ENCODE measurements at regions not wholly inside any gene's neighbourhood (a gene's known extent, or its start where the extent isn't known, plus 50 kb on each side); places are given as distances from the start of the nearest gene placed in this dataset.

- peak; percentile 69 for DNase-seq (ENCODE audit: low read depth)
- H3K27me3 ChIP-seq (ENCODE audit: control insufficient read depth, insufficient read depth, low read length) = no peaks in the 10 kb centered on the region
- H3K36me3 ChIP-seq (ENCODE audit: control insufficient read depth, insufficient read depth, low read length) = no peaks in the 10 kb centered on the region
- no peak for FAIRE-seq
- H3K4me3 ChIP-seq (ENCODE audit: low read depth, low read length) = no peak overlapping the region
- TF ChIP-seq, protein P1, sequence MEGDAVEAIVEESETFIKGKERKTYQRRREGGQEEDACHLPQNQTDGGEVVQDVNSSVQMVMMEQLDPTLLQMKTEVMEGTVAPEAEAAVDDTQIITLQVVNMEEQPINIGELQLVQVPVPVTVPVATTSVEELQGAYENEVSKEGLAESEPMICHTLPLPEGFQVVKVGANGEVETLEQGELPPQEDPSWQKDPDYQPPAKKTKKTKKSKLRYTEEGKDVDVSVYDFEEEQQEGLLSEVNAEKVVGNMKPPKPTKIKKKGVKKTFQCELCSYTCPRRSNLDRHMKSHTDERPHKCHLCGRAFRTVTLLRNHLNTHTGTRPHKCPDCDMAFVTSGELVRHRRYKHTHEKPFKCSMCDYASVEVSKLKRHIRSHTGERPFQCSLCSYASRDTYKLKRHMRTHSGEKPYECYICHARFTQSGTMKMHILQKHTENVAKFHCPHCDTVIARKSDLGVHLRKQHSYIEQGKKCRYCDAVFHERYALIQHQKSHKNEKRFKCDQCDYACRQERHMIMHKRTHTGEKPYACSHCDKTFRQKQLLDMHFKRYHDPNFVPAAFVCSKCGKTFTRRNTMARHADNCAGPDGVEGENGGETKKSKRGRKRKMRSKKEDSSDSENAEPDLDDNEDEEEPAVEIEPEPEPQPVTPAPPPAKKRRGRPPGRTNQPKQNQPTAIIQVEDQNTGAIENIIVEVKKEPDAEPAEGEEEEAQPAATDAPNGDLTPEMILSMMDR (IDR thresholded peaks at IDR 0.05; ENCODE audit: insufficient read depth, low read length, severe bottlenecking) = no peak
These were observed 85.1 kb downstream of the YIPF5 start for GRCh38 chr5:144085381-144085780.

DNA sequence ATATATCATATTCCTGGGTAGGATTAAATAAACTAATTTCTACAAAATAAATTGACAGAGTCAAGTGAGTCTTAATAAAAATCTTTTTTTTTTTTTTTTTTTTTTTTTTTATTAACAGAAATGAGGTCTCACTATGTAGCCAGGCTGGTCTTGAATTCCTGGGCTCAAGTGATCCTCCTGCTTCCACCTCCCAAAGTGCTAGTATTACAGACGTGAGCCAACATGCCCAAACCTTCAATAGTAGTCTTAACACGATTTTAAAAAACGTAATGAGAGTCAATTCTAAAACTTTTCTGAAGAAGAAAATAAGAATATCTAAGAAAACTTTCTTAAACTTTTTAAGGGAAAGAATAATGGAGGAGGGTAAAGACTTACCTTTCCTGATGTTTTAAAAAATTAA is 84.2 kb downstream of the YIPF5 start:
- peak; percentile 85 for DNase-seq (ENCODE audit: low read depth)
- FAIRE-seq = no peak
- Histone ChIP-seq H3K27me3 (ENCODE audit: control insufficient read depth, insufficient read depth, low read length) (no peaks in the 10 kb centered on the region), H3K4me3 (ENCODE audit: low read depth, low read length) (no peak overlapping the region), H3K36me3 (ENCODE audit: control insufficient read depth, insufficient read depth, low read length) (no peaks in the 10 kb centered on the region)
- TF ChIP-seq, protein P1 (IDR thresholded peaks at IDR 0.05; ENCODE audit: insufficient read depth, low read length, severe bottlenecking) = no peak

GRCh38 chr5:144087576-144087975 is 82.9 kb downstream of the YIPF5 start:
- TF ChIP-seq, protein P1 (IDR thresholded peaks at IDR 0.05; ENCODE audit: insufficient read depth, low read length, severe bottlenecking) = no peak
- no peaks in the 10 kb centered on the region for H3K36me3 ChIP-seq (ENCODE audit: control insufficient read depth, insufficient read depth, low read length)
- H3K4me3 ChIP-seq (ENCODE audit: low read depth, low read length) = no peak overlapping the region
- DNase-seq (ENCODE audit: low read depth) = no peak
- H3K27me3 ChIP-seq (ENCODE audit: control insufficient read depth, insufficient read depth, low read length) = no peaks in the 10 kb centered on the region
- no peak for FAIRE-seq

- DNase-seq (ENCODE audit: low read depth) (no peak), FAIRE-seq (no peak)
- no peaks in the 10 kb centered on the region for H3K27me3 ChIP-seq (ENCODE audit: control insufficient read depth, insufficient read depth, low read length)
- no peak overlapping the region for H3K4me3 ChIP-seq (ENCODE audit: low read depth, low read length)
- H3K36me3 ChIP-seq (ENCODE audit: control insufficient read depth, insufficient read depth, low read length) = no peaks in the 10 kb centered on the region
- TF ChIP-seq, protein P1 (IDR thresholded peaks at IDR 0.05; ENCODE audit: insufficient read depth, low read length, severe bottlenecking) = no peak
These were observed 82.0 kb downstream of the YIPF5 start for GRCh38 chr5:144088206-144089064.

DNA sequence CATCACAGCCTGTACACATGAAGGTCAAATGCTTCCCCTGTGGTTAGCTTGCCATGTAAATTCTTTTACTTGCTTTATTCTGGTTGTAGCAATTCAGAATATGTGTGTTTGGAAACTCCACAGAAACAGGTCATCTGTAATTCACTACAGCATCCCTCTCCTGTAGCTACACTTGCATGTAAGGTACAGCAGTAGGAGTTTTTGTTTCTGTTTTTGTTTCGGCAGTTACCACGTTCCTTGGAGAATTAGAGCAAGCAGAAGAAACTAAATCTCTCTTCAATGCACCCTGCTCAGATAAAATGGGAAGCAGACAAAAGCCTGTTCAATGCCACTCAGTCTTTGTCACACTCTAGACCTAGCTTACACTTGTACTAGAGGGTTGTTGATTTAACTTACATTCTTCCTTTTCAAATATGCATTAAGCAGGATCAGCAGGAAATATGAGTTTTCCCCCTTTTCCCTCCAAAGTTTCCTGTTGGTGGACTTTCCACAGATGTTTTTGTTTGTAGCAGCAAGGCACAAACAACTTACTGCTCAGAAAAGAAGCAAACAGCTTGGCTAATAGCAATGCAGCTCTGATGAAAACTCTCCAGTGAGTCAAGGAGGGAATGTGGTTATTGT is 80.9 kb downstream of the YIPF5 start:
- FAIRE-seq (no peak), DNase-seq (ENCODE audit: low read depth) (no peak)
- Histone ChIP-seq H3K36me3 (ENCODE audit: control insufficient read depth, insufficient read depth, low read length) (no peaks in the 10 kb centered on the region), H3K27me3 (ENCODE audit: control insufficient read depth, insufficient read depth, low read length) (no peaks in the 10 kb centered on the region), H3K4me3 (ENCODE audit: low read depth, low read length) (no peak overlapping the region)
- TF ChIP-seq, protein P1 (IDR thresholded peaks at IDR 0.05; ENCODE audit: insufficient read depth, low read length, severe bottlenecking) = no peak
